ENCODE measurements at regions not wholly inside any gene's neighbourhood (a gene's known extent, or its start where the extent isn't known, plus 50 kb on each side); places are given as distances from the start of the nearest gene placed in this dataset.

GRCh38 chr10:35705671-35706070 is 63.6 kb upstream of the FZD8 start:
- no peak for TF ChIP-seq CTCF (IDR thresholded peaks at IDR 0.05)
- no peak for TF ChIP-seq POLR2A (IDR thresholded peaks at IDR 0.05)

Measured in lower leg skin (tissue), 3 donors.